ENCODE measurements at regions not wholly inside any gene's neighbourhood (a gene's known extent, or its start where the extent isn't known, plus 50 kb on each side); places are given as distances from the start of the nearest gene placed in this dataset.

GRCh38 chr2:24418166-24418841 lies 58.0 kb upstream of the ITSN2 start (continued):
- TF ChIP-seq PBX2 (CRISPR knock-in tag; IDR thresholded peaks at IDR 0.05; ENCODE audit: low read depth) (no peak), PBX2 (tag; conservative IDR thresholded peaks at IDR 0.05; ENCODE audit: low read depth) (no peak), ZNF551 (CRISPR knock-in tag; IDR thresholded peaks at IDR 0.05) (no peak), U2AF2 (optimal IDR thresholded peaks at IDR 0.05; ENCODE audit: low read depth, low read length) (no peak), RBM22 (IDR thresholded peaks at IDR 0.05; ENCODE audit: low read depth, low read length, poor library complexity, severe bottlenecking) (no peak), POLR2G (IDR thresholded peaks at IDR 0.05; ENCODE audit: low read depth, low read length) (no peak), DPF2 (IDR thresholded peaks at IDR 0.05) (no peak), ZNF311 (CRISPR knock-in tag; IDR thresholded peaks at IDR 0.05) (no peak), SIRT6 (IDR thresholded peaks at IDR 0.05; ENCODE audit: low read depth, low read length) (no peak), PPARD (CRISPR knock-in tag; IDR thresholded peaks at IDR 0.05) (no peak), MAFK (IDR thresholded peaks at IDR 0.05; ENCODE audit: low read length) (no peak), ZFP91 (CRISPR knock-in tag; IDR thresholded peaks at IDR 0.05) (no peak), ELF1 (tag; IDR thresholded peaks at IDR 0.05) (no peak)

Data from K562 (cell line).